GM18498 (cell line): ENCODE measurements at regions not wholly inside any gene's neighbourhood (a gene's known extent, or its start where the extent isn't known, plus 50 kb on each side); places are given as distances from the start of the nearest gene placed in this dataset.
"Not testable (repeated sequence)": the region's sequence is repeated elsewhere in the genome, so short reads cannot be mapped to it uniquely, and the experiment has no call there.

Experiments used
- ATAC-seq: cut with Tn5 transposase; IDR thresholded peaks from one replicate; pipeline ENCODE4 v1.9.1; 2021; ENCODE audit warnings: mild to moderate bottlenecking, moderate library complexity; ENCODE audit not compliant: unreplicated experiment

DNA sequence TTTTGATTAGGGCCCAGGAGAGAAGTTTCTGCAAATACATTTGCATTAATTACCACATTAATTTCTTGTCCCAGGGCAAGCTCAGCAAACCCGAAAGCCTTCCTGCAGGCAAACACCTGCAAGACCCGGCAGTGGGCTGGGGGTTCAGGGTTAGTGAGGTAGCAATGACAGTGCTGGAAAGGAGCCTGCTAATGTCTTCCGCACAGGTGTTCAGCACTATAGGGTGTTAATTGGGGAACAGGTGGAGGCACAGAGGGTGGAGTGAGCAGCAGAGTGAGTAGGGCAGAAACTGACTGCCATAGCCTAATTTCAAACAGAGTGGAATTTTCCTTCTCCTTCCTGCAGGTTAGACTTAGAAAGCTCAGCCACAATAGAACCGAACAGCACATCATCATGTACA is 50.9 kb upstream of the UBASH3B start:
- ATAC-seq = no peak

DNA sequence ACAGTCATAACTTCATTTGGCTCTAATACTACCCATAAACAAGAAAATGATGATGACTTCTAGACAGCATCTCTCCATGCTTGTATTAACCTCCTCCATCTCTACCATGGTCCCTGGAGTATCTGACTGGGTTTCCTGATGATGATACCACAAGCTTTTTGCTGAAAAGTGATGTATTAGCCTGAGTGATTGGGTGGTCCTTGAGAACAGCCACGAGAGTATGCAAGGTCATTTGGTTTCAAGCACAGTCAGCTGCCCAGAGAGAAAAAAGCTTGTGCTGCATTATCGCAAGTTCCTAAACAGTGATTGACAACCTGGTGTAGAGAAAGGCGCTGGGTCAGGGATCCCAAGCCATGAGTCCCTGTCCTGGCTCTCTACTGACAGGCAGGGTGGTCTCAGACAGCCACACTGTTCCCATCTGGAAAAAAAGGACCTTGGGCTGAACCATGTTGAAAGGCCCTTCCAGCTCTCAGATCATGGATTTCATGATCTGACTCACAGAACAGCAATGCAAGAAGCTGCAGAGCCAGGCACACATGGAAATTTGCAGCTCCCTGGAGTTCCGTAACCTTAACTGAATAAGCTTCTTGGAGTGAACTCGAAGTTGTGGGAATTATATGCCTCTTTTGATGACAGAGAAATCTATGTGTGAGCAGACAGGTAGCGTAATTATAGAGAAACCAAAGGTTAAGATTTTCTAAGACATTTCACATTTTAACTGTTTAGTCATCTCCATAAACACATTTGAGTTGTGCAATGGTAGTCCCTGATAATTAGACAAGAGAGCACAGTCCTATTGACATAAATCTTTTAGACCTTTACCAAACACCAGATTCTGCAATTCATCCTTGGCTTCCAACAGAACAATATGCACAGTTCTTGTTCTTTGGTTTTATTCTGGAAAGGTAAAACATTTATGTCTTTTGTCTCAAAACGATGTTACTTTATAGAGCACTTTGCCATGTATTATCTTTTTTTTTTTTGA is 54.1 kb upstream of the UBASH3B start:
- ATAC-seq = no peak

DNA sequence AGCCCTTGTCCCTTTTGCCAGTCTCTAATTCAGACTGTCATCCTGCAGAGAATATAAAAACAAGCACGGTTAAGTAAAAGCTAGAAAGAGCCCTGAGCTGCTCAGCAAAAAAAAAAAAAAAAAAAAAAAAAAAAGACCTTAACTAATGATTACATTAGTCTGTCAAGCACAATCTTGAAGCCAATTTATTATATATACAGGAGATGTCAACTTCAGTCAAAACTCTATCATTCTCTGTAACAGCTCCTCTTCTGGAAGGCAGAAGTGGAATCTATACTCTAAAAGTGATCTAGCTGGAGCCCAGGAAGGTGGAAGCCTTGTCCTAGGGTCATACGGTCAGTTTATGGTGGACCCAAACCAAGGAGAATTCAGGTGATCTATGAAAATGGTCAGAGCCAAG is 55.2 kb upstream of the UBASH3B start:
- no peak for ATAC-seq

DNA sequence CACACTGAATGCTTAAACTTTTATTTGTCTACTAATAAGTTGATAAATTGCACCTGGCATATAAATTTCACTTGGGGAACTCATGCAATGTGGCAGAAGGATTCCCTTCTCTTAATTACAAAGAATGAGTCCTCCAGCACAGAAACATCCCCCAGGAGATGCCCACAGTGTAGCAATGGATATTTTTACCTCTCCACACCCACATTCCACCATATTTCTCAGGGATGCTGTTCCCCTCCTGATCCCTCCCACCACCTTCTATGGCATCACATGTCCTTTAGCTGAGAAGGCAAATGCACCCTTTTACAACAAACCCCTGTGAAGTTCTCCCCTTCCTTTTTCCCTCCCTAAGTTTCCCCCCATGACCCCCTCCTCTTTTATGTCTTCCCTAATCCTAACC is 56.1 kb upstream of the UBASH3B start:
- ATAC-seq = no peak

DNA sequence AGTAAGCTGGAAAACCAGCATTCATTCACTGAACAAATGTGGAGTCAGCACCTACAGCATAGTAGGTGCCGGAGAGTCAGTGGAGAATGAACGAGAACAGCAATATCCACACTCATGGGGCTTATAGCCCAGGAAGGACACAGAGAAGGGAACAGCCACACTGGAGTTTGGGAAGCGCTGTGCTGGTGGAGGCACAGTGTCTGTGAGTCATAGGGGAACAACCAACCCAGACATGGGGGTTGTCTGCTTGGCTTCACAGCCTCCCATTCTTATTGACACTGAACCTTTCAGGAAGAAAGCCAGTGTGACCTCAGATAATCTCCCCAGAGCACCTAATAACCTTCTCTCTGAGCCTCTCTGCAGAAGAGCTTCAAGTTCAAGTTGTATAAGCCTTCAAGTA is 56.6 kb upstream of the UBASH3B start:
- no peak for ATAC-seq

DNA sequence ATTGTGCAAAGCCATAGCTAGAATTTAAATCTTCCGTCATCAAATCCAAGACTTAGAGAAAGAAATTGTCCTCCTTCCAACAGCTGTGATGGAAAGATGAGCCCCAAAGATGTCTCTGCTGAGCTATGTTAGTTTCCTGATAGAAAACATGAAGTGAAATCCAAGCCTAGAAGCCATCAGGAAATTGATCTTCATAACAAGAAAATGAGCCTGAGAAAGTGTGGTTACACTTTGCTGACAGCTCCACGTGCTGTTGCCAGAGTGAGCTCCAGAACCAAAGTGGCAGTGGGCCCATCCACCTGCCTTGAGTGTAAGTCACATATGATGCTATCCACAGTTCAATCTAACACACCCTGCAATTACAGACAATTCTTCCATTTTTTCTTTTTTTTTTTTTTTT is 58.0 kb upstream of the UBASH3B start:
- no peak for ATAC-seq

DNA sequence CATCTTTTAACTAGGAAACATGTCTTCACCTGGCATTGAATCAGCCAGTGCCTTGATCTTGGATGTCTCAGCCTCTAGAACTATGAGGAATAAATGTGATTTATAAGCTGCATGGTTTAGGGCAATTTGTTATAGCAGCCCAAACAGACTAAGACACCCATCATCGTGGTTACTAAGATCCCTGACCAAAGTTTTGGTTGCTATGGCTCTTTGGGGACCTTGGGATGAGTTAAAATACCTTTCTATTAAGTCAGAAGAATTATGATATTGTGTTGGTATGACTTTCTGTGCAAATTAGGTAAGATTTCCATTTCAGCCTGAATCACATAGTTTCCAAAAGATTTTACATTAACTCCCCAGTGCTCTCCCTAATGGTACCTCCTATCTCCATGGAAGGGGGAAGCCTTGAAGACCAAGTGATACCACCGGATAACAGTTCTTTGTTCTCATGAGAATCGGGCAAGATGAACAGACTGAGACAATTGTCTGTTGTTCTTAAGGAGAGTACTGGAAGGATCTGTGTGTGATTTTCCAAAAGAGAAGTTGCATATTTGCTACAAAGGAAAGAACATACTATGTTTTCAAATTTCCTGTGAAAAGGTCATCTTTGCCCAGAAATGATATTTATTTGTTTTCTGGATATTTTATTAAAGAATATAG is 60.4 kb upstream of the UBASH3B start:
- no peak for ATAC-seq

DNA sequence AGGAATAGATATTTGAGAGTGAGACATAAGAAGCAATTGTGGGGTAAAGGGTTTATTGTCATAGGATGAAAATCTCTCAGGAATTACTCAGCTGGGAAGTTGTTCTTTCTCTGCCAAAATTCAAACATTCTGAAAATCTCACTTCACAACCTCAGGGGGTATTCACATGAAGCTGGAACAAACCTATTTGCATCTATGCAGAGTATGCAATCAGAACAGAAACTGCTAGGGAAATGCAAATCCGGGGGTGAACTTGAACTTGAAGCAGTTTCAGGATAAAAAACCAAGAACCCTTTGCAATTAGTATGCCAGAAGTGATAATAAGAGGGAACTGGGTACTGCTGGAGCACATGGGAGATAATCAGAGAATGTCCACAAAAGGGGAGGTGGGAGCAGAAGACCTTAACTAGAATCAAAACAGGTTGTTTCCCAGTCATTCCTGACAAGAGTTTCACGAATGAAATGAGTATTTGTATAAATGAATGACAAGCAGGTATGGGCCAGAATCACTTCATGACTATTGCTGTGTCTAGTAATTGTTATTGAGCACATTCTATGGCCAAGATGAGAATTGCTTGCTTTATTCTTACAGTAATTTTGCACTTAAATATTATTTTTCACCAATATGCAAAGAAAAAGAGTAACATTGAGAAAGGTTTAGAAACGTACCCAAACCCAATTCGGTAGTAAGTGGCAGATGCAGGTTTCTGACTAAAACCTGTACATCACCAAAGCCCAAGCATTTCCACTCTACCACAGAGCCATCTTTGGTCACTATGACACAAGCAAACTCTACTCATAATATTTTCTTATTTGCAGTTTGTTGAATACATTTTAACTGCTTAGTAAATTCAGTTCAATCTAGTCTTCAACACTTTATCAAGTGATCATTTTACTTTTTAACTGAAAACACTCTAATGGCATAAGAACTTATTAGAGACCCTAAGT is 61.8 kb upstream of the UBASH3B start:
- no peak for ATAC-seq

DNA sequence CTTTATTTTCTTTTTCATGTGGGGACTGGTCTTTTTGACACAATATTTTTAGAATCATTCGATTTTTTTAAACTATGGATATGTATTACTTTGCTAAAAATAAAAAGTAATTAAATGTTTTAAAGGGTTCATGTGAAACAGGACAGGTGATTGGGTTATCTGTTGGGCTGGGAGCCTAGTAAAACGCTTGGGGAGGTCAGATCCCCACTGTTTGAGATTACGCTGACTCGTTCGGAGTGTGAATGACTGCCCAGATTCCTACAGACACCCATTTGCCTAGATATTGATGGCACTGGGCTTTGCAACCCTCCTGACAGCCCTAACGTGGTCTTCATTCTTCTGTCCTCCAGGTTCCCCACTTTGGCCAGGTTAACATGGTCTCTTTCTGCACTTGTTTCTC is 62.9 kb upstream of the UBASH3B start:
- no peak for ATAC-seq

DNA sequence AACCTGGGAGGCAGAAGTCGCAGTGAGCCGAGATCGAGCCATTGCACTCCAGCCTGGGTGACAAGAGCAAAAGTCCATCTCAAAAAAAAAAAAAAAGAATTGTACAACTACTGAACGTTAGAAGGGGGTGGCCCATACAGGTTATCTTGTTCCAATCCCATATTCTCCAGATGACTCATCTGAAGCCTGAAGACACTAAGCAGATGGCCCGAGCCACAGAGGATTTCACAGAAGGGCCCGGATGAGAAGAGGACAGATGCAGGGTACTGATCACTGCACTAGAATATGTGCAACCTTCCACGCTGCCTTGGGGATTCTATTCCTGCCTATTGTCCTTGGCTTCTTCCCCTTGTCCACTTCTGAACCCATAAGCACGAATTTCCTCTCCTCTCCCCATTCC is 70.9 kb upstream of the UBASH3B start:
- no peak for ATAC-seq

DNA sequence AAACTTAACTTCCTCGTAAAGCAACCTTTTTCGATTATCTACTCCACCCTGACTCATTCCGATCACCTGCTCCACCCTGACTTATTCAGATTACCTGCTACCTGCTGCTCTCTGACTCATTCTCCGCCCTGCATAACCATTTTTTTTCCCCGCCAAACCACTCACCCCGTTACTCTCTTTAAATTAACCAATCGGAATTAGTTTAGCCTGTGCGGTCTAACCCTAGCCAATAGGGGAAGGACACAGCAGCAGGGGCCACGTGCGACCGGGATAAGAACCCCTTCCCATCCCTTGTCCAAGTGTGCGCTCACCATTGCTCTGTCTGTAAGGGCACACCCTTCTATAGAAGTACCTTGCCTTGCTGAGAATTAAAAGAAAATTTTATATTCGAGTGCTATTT is 75.5 kb upstream of the UBASH3B start:
- not testable (repeated sequence) for ATAC-seq

DNA sequence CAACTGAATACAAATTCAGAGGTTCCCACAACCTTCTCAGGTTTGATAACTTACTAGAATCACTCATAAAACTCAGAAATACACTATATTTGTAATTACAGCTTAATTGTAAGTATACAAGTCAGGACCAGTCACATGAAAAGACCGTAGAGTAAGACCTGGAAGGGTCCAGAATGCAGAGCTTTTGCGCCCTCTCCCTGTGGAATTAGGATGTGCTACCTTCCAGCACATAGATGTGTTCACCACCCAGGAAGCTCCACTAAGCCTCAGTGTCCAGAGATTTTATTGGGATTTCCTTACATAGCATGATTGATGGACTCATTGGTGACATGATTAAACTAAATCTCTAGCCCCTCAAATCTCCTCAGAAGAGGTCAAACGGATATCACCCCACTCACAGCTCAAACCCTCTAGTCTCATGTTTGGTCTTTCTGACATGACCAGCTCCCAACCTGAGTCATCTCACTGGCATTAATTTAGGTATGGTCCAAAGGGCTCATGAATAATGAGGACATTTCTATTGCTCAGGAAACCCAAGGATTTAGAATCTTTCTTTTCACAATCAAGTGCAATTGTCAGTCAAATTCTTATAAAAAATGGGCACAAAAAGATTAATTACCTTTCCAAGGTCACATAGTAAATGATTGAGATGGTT is 77.2 kb upstream of the UBASH3B start:
- no peak for ATAC-seq

DNA sequence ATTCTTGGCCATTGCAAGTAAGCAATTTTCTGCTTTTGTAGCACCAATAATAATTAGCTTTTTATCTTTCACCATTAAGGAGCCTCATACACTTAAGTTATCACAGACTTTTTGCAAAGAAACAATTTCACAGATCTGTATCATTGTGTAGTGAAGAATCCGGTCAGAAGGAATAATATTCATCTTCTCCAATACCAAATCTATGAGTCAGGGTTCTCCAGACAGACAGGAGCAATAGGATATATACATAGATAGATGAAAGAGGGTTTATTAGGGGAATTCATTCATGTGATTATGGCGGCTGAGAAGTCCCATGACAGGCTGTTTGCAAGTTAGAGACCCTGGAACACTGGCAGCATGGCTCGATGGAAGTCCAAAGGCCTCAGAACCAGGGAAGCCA is 82.9 kb upstream of the UBASH3B start:
- no peak for ATAC-seq

DNA sequence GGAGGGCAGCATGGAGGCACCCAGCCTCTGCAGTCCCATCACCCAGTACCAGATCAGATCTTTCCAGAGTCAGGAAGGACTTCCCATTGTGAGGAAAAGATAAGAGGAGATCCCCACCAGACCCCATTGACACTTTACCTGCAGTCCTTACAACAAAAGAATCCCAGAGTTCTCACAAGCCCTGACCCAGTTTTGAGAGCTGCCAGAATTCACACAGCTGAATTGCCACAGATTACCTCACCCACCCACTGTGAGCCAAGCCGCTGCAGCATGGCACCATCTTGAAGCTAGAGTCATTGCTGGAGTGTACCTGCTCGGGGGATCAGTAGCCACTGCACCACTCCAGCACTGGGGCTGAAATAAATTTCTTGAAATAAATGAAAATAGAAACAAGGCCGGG is 91.8 kb upstream of the UBASH3B start:
- ATAC-seq = no peak

DNA sequence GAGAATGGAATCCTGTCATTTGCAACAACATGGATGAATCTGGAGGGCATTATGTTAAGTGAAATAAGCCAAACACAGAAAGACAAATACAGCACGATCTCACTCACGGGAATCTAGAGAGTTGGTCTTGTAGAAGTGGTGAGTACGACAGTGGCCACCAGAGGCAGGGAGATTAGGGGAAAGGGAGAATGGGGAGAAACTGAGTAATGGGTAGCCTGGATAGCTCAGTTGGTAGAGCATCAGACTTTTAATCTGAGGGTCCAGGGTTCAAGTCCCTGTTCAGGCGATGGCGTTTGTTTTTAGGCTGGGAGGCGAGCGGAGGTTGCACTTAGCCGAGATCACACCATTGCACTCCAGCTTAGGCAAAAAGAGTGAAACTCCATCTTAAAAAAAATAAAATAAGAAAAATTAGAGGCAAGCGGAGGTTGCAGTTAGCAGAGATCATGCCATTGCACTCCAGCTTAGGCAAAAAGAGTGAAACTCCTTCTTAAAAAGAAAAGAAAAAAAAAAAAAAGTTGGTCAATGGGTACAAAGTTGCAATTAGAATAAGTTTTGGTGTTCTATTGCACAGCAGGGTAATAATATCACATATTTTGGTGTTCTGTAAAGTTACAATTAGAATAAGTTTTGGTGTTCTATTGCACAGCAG is 95.7 kb upstream of the UBASH3B start:
- no peak for ATAC-seq

DNA sequence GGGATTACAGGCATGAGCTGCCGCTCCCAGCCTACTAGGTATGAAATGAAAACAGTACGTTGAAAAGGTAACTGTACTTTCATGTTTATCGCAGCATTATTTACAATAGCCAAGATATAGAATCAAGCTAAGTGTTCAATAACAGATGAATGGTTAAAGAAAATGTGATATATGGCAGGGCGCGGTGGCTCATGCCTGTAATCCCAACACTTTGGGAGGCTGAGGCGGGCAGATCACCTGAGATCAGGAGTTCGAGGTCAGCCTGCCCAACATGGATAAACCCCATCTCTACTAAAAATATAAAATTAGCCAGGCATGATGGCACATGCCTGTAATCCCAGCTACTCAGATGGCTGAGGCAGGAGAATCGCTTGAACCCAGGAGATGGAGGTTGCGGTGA is 96.3 kb upstream of the UBASH3B start:
- ATAC-seq = not testable (repeated sequence)

DNA sequence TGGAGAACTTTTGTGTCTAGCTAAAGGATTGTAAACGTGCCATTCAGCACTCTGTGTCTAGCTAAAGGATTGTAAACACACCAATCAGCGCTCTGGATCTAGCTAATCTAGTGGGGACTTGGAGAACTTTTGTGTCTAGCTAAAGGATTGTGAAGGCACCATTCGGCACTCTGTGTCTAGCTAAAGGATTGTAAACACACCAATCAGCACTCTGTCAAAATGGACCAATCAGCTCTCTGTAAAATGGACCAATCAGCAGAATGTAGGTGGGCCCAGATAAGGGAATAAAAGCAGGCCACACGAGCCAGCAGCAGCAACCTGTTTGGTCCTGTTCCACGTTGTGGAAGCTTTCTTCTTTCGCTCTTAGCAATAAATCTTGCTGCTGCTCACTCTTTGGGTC is 98.4 kb upstream of the UBASH3B start:
- not testable (repeated sequence) for ATAC-seq

DNA sequence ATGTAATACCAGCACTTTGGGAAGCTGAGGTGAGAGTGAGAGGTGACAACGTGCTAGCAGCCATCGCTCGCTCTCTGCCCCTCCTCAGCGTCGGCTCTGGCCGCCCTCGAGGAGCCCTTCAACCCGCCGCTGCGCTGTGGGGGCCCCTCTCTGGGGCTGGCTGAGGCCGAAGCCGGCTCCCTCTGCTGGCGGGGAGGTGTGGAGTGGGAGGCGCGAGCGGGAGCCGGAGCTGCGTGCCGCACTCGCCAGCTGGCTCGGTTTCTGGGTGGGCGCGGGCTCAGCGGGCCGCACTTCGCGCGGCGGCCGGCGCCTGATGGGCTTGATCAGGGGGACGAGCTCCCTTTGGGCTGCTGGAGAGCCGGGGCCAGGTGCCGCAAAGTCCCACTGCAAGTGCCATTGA is 98.9 kb upstream of the UBASH3B start:
- no peak for ATAC-seq

DNA sequence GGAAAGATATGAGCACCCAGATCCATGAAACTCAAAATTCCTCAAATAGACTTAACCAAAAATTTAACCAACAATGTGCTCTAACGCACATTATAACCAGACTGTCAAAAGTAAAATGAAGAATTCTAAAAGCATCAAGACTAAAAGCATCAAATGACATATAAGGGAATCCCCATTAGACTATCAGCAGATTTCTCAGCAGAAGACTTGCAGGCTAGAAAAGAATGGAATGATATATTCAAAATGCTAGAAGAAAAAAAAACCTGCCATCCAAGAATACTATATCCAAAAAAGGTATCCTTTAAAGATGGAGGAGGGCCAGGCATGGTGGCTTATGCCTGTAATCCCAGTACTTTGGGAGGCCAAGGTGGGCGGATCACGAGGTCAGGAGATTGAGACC is 117.5 kb upstream of the UBASH3B start:
- ATAC-seq = no peak

DNA sequence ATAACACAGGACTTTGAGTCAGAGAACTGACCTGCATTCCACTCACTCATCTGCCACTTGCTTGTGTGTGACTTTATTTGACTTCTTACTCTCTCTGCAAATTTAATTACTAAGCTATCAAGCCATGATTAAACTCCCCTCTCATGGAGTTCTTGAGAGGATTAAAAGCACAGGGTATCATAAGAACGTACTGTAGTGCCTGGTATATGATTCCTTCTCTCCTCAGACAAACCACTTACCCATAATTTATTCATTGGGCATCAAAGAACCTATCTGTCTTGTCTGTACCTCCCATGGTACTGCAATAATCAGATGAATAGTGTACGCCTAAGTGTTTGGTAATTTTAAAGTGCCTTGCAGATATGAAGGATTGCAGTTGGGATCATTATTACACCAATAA is 130.6 kb upstream of the UBASH3B start:
- ATAC-seq = no peak
